K562 (cell line): ENCODE measurements at regions not wholly inside any gene's neighbourhood (a gene's known extent, or its start where the extent isn't known, plus 50 kb on each side); places are given as distances from the start of the nearest gene placed in this dataset.

Experiments
- ATAC-seq: fragments of 200-7000 bp; cut with Tn5 transposase; 3 replicates; pipeline ENCODE4 v1.9.1; 2020; ENCODE audit warnings: moderate library complexity
- BruUV-seq: library from RNA; stranded (reverse); fragments of 400-500 nt; replicated peaks from 2 replicates; lab custom pipeline; 2021; lab: Mats Ljungman, UMichigan
- CTCF ChIA-PET: fragments of 300-600 bp; formaldehyde crosslinking; extraction: SDS; loops from one replicate; lab custom pipeline; 2021; ENCODE audit warnings: low intra/inter-chr PET ratio; lab: Yijun Ruan, JAX
- POLR2A ChIA-PET: fragments of 300-600, 350-650 bp; sonication (Branson Sonifier 250); formaldehyde crosslinking; extraction: SDS; loops from one replicate; lab custom pipeline; 2021; ENCODE audit warnings: antibody characterized with exemption, inconsistent platforms; lab: Yijun Ruan, JAX
- DNase-seq, 4 experiments: peaks; one replicate each; pipeline versions ENCODE4 v3.0.0 to v3.0.0-alpha.2; 2011 to 2018; ENCODE audit warnings: low spot score in 3 of 4, mixed read lengths in 3 of 4; ENCODE audit errors: extremely low read depth in 1 of 4
- FAIRE-seq: peaks from 2 replicates; lab custom pipeline; 2011; peaks lifted over from hg19 to GRCh38; lab: Jason Lieb, UNC
- H2AFZ ChIP-seq: 2 replicates; pipeline ENCODE4 v1.6.0; 2011; ENCODE audit warnings: low read depth, low read length, control low read depth, inconsistent platforms
- H3K27ac ChIP-seq: fragments of 200-600 bp; 3 replicates; pipeline ENCODE4 v1.8.0; 2011; ENCODE audit warnings: low read depth, mild to moderate bottlenecking, control low read depth, inconsistent platforms, low read length, moderate library complexity, mixed read lengths; ENCODE audit errors: extremely low read depth
- H3K27me3 ChIP-seq, 2 experiments: fragments of 300-600 bp in 1 of 2; 2 replicates in 1 of 2; 3 replicates in 1 of 2; pipeline versions ENCODE4 v1.6.0 to v1.8.0; 2011; ENCODE audit warnings: inconsistent platforms in 2 of 2, low read length in 2 of 2, mild to moderate bottlenecking in 1 of 2, mixed read lengths in 1 of 2, moderate library complexity in 1 of 2; ENCODE audit not compliant: control insufficient read depth in 2 of 2, insufficient read depth in 2 of 2
- H3K36me3 ChIP-seq: fragments of 300-600 bp; 3 replicates; pipeline ENCODE4 v1.8.0; 2011; ENCODE audit warnings: mild to moderate bottlenecking, low read length, inconsistent platforms; ENCODE audit not compliant: control insufficient read depth, insufficient read depth
- H3K4me1 ChIP-seq, 2 experiments: fragments of 200-600 bp in 1 of 2; replicated peaks in 1 of 2; 2 replicates in 1 of 2; 3 replicates in 1 of 2; pipeline versions ENCODE4 v1.5.1 to v1.8.0; 2011; ENCODE audit warnings: inconsistent platforms in 2 of 2, low read length in 2 of 2, mild to moderate bottlenecking in 1 of 2, mixed read lengths in 1 of 2, moderate library complexity in 1 of 2; ENCODE audit not compliant: control insufficient read depth in 2 of 2, insufficient read depth in 2 of 2
- H3K4me2 ChIP-seq: 2 replicates; pipeline ENCODE4 v1.6.1; 2011; ENCODE audit warnings: low read length, control low read depth, inconsistent platforms, mixed read lengths; ENCODE audit not compliant: insufficient read depth
- H3K4me3 ChIP-seq: fragments of 200-600 bp; sonication (generic), shearing (Covaris generic); 2 replicates; pipeline ENCODE4 v1.5.1; 2016; ENCODE audit warnings: control low read depth, inconsistent platforms
- H3K79me2 ChIP-seq: fragments of 200-600 bp; 3 replicates; pipeline ENCODE4 v1.8.0; 2011; ENCODE audit warnings: low read length, inconsistent platforms; ENCODE audit not compliant: control insufficient read depth, insufficient read depth
- H3K9ac ChIP-seq, 2 experiments: 2 replicates each; pipeline versions ENCODE4 v1.6.0 to v1.6.1; 2011; ENCODE audit warnings: low read depth in 2 of 2, low read length in 2 of 2, control low read depth in 1 of 2, inconsistent platforms in 1 of 2, mild to moderate bottlenecking in 1 of 2, mixed read lengths in 1 of 2; ENCODE audit not compliant: insufficient read depth in 1 of 2
- H3K9me1 ChIP-seq: one replicate; pipeline ENCODE4 v1.6.0; 2011; ENCODE audit warnings: inconsistent platforms, mild to moderate bottlenecking, low read length, moderate library complexity; ENCODE audit not compliant: control insufficient read depth, insufficient read depth
- H3K9me3 ChIP-seq: replicated peaks from 2 replicates; pipeline ENCODE4 v1.5.1; 2011; ENCODE audit warnings: low read depth, low read length, inconsistent platforms; ENCODE audit not compliant: control insufficient read depth, insufficient read depth
- H4K20me1 ChIP-seq: replicated peaks from 2 replicates; pipeline ENCODE4 v1.6.1; 2011; ENCODE audit warnings: low read length, inconsistent platforms, mixed read lengths; ENCODE audit not compliant: control insufficient read depth, insufficient read depth
- SMARCB1 ChIP-seq: IDR thresholded peaks from 2 replicates; pipeline ENCODE4 v1.6.1; 2011; ENCODE audit warnings: improper control_type of control experiment, low read depth; ENCODE audit not compliant: insufficient read length
- TAF1 ChIP-seq: IDR thresholded peaks from 2 replicates; pipeline ENCODE4 v1.6.1; 2011; ENCODE audit warnings: mild to moderate bottlenecking, low read length, moderate library complexity; ENCODE audit not compliant: insufficient read depth, control insufficient read depth, severe bottlenecking; ENCODE audit errors: extremely low read depth
- ZNF146 ChIP-seq: IDR thresholded peaks from one replicate; pipeline ENCODE4 v1.6.1; 2018; ENCODE audit warnings: missing compliant biosample characterization; ENCODE audit not compliant: unreplicated experiment
- ZNF232 ChIP-seq: sonication (generic); formaldehyde crosslinking; IDR thresholded peaks from 2 replicates; pipeline ENCODE4 v1.8.0; 2022; ENCODE audit warnings: mild to moderate bottlenecking, missing genetic modification reagents
- ZNF445 ChIP-seq: fragments of 250-450 bp; sonication (Bioruptor Pico); IDR thresholded peaks from 2 replicates; pipeline ENCODE4 v1.4.0; 2020; ENCODE audit warnings: low read depth, mild to moderate bottlenecking, moderate library complexity
- WGBS: fragments of 100-300 bp; shearing (Covaris generic); methylation state at CpG from one replicate; pipeline ENCODE4 v1.1.6; 2016; ENCODE audit warnings: low coverage, mixed read lengths; ENCODE audit not compliant: insufficient coverage; ENCODE audit errors: missing lambda C conversion rate; 5-methylcytosine and 5-hydroxymethylcytosine counted together
- in situ Hi-C: fragments of 300-500 bp; cut with MboI; formaldehyde crosslinking; loops from 4 replicates; pipeline ENCODE4 v1.15.0; 2018; ENCODE audit warnings: inconsistent platforms, mixed read lengths
- intact Hi-C: fragments of 100-400 bp; cut with micrococcal nuclease; formaldehyde crosslinking; loops from 2 replicates; pipeline ENCODE4 v1.14.2; 2022
- TF ChIP-seq, protein P1 (sequence below): IDR thresholded peaks from 2 replicates; pipeline ENCODE4 v1.6.1; 2012; ENCODE audit warnings: low read depth, low read length, improper control_type of control experiment, borderline replicate concordance
- TF ChIP-seq, protein P2 (sequence below): fragments of 450-650 bp; IDR thresholded peaks from 2 replicates; pipeline ENCODE4 v1.6.1; 2016; ENCODE audit warnings: missing biosample characterization, missing genetic modification characterization

DNA sequence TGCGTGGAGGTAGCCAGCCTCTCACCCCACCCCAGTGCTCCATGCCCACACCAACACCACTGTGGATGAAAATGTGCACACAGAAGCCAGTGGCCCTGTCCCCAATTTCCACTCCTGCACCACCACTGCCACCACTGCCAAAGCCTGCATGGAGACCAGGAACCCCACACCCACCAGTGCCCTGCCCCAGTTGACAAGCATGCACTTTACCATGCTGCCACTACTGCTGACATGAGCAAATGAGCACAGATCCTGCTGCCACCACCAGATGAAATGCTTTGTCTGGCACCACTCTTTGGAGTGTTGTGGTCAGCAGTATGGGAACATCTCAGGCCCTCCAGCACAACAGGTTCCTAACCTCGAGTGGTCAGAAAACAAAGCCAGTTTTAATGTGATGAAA, 104.1 kb downstream of the ATXN7L3B start:
- POLR2A ChIA-PET: interaction anchor here (0.9 kb wide), 1 partner anchor 12 kb away, joined by 3 read pairs; no protein-coding TSS in a partner anchor
- in situ Hi-C loops (no loop called here), intact Hi-C loops (no loop called here)
- Histone ChIP-seq H3K4me3 (no peak overlapping the region), H4K20me1 (no peaks in the 10 kb centered on the region), H3K4me1 (no peaks in the 10 kb centered on the region), H3K9me1 (no peaks in the 10 kb centered on the region), H3K9me3 (no peaks in the 10 kb centered on the region), H3K9ac (no peak overlapping the region), H3K4me2 (no peak overlapping the region), H2AFZ (no peak overlapping the region), H3K27ac (no peak overlapping the region), H3K36me3 (no peaks in the 10 kb centered on the region), H3K79me2 (no peaks in the 10 kb centered on the region), H3K27me3 (no peaks in the 10 kb centered on the region)
- TF ChIP-seq ZNF445 (CRISPR knock-in tag): no peak
- TF ChIP-seq, protein P1, sequence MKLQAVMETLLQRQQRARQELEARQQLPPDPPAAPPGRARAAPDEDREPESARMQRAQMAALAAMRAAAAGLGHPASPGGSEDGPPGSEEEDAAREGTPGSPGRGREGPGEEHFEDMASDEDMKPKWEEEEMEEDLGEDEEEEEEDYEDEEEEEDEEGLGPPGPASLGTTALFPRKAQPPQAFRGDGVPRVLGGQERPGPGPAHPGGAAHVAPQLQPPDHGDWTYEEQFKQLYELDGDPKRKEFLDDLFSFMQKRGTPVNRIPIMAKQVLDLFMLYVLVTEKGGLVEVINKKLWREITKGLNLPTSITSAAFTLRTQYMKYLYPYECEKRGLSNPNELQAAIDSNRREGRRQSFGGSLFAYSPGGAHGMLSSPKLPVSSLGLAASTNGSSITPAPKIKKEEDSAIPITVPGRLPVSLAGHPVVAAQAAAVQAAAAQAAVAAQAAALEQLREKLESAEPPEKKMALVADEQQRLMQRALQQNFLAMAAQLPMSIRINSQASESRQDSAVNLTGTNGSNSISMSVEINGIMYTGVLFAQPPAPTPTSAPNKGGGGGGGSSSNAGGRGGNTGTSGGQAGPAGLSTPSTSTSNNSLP: no peak
- no peak for TF ChIP-seq ZNF232 (CRISPR knock-in tag)
- TF ChIP-seq SMARCB1: no peak
- no peak for TF ChIP-seq ZNF146 (CRISPR knock-in tag)
- TF ChIP-seq, protein P2, sequence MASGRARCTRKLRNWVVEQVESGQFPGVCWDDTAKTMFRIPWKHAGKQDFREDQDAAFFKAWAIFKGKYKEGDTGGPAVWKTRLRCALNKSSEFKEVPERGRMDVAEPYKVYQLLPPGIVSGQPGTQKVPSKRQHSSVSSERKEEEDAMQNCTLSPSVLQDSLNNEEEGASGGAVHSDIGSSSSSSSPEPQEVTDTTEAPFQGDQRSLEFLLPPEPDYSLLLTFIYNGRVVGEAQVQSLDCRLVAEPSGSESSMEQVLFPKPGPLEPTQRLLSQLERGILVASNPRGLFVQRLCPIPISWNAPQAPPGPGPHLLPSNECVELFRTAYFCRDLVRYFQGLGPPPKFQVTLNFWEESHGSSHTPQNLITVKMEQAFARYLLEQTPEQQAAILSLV (tag): no peak
- no peak for TF ChIP-seq TAF1
- no peak for FAIRE-seq
- CTCF ChIA-PET: no interaction called here
- no peak for ATAC-seq
- no peak for DNase-seq
- 0% methylated on average over 2 of the region's 2 CpGs for WGBS
- no TSS peak for BruUV-seq
